Smooth muscle cell (in vitro differentiated cells): ENCODE measurements at regions not wholly inside any gene's neighbourhood (a gene's known extent, or its start where the extent isn't known, plus 50 kb on each side); places are given as distances from the start of the nearest gene placed in this dataset.

ENCODE experiments used
- DNase-seq: peaks from one replicate; lab custom pipeline; 2025; ENCODE audit not compliant: unreplicated experiment; lab: John Stamatoyannopoulos, UW
- H2AFZ ChIP-seq: fragments of 200-600 bp; sonication (generic); 2 replicates; pipeline ENCODE4 v1.6.0; 2016; ENCODE audit warnings: antibody characterized with exemption, low read depth, mild to moderate bottlenecking
- H3F3A ChIP-seq: fragments of 200-600 bp; sonication (generic); 2 replicates; pipeline ENCODE4 v1.6.0; 2017; ENCODE audit warnings: antibody characterized with exemption, low read depth
- H3K27ac ChIP-seq: fragments of 200-600 bp; sonication (generic); 2 replicates; pipeline ENCODE4 v1.5.1; 2016; ENCODE audit warnings: low read depth, mild to moderate bottlenecking
- H3K27me3 ChIP-seq: fragments of 200-600 bp; sonication (generic); 2 replicates; pipeline ENCODE4 v1.6.1; 2016; ENCODE audit warnings: low read depth, mild to moderate bottlenecking
- H3K36me3 ChIP-seq: fragments of 200-600 bp; sonication (generic); 2 replicates; pipeline ENCODE4 v1.5.1; 2016; ENCODE audit warnings: low read depth
- H3K4me1 ChIP-seq: fragments of 200-600 bp; sonication (generic); 2 replicates; pipeline ENCODE4 v1.5.1; 2016; ENCODE audit warnings: low read depth
- H3K4me2 ChIP-seq: fragments of 200-600 bp; sonication (generic); 2 replicates; pipeline ENCODE4 v1.6.0; 2016; ENCODE audit warnings: mild to moderate bottlenecking
- H3K4me3 ChIP-seq: fragments of 200-600 bp; sonication (generic); 2 replicates; pipeline ENCODE4 v1.5.1; 2016; ENCODE audit warnings: mild to moderate bottlenecking
- H3K79me2 ChIP-seq: fragments of 200-600 bp; sonication (generic); 2 replicates; pipeline ENCODE4 v1.6.0; 2016; ENCODE audit warnings: low read depth, mild to moderate bottlenecking
- H3K9ac ChIP-seq: fragments of 200-600 bp; sonication (generic); 2 replicates; pipeline ENCODE4 v1.6.0; 2016; ENCODE audit warnings: low read depth
- H3K9me3 ChIP-seq: fragments of 200-600 bp; sonication (generic); replicated peaks from 2 replicates; pipeline ENCODE4 v1.5.1; 2016; ENCODE audit warnings: low read depth
- H4K20me1 ChIP-seq: fragments of 200-600 bp; sonication (generic); 2 replicates; pipeline ENCODE4 v1.6.0; 2016; ENCODE audit warnings: low read depth
- WGBS: methylation state at CpG from one replicate; pipeline ENCODE4 v1.1.7; 2016; ENCODE audit warnings: low lambda C conversion rate; 5-methylcytosine and 5-hydroxymethylcytosine counted together
- TF ChIP-seq, protein P1 (sequence below): fragments of 200-600 bp; sonication (generic); IDR thresholded peaks from 2 replicates; pipeline ENCODE4 v1.5.1; 2017; ENCODE audit warnings: borderline replicate concordance, mild to moderate bottlenecking, antibody characterized with exemption; ENCODE audit not compliant: insufficient read depth, poor library complexity, severe bottlenecking

DNA sequence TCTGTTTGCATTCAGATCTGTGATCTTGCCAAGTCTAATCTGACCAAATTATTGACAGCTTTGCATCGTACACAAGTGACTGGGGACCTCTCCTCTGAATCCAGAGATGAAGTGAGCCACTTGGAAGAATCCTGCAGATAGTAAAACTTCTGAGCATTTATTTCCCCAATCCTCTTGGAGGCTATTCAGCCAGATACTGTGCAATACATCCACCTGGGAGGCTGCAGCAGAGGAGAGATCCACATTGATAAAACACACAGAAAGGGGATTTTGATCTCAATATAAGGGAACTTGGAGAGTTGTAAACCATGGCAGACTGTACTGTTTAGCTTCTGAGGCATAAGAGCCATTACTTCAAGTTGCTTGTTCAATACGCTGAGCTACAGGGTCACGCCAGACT, 654.6 kb downstream of the MTRR start:
- TF ChIP-seq, protein P1, sequence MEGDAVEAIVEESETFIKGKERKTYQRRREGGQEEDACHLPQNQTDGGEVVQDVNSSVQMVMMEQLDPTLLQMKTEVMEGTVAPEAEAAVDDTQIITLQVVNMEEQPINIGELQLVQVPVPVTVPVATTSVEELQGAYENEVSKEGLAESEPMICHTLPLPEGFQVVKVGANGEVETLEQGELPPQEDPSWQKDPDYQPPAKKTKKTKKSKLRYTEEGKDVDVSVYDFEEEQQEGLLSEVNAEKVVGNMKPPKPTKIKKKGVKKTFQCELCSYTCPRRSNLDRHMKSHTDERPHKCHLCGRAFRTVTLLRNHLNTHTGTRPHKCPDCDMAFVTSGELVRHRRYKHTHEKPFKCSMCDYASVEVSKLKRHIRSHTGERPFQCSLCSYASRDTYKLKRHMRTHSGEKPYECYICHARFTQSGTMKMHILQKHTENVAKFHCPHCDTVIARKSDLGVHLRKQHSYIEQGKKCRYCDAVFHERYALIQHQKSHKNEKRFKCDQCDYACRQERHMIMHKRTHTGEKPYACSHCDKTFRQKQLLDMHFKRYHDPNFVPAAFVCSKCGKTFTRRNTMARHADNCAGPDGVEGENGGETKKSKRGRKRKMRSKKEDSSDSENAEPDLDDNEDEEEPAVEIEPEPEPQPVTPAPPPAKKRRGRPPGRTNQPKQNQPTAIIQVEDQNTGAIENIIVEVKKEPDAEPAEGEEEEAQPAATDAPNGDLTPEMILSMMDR, result no peak
- Histone ChIP-seq H3K27me3 (no peaks in the 10 kb centered on the region), H3F3A (no peaks in the 10 kb centered on the region), H3K9me3 (no peaks in the 10 kb centered on the region), H3K36me3 (no peaks in the 10 kb centered on the region), H3K4me1 (peaks cover 6% of the 10 kb centered on the region), H3K4me2 (no peak overlapping the region), H3K4me3 (no peak overlapping the region), H3K79me2 (no peaks in the 10 kb centered on the region), H3K9ac (no peak overlapping the region), H2AFZ (no peak overlapping the region), H3K27ac (no peak overlapping the region), H4K20me1 (no peaks in the 10 kb centered on the region)
- 82% methylated on average over 3 of the region's 3 CpGs for WGBS
- no peak for DNase-seq

DNA sequence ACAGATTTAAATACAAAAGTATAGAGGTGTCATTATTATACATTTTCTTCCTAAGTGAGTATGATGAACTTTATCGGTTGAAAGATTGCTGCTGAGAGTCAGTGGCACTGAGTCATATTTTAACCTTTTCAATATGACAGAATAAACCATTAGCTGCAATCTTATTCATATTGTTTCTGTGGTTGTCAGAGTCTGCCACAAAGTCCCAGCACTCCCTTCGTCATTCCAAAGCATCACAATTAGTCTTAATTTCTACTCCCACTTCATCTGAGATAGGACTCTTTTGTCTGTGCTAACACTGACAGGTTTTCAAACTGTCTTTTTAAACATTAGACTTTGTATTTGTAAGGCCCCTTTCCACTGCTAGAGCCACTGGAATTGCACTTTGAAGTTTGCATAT, 656.9 kb downstream of the MTRR start:
- Histone ChIP-seq H4K20me1 (no peaks in the 10 kb centered on the region), H3K4me1 (peaks cover 2% of the 10 kb centered on the region), H3K27ac (no peak overlapping the region), H3K9ac (no peak overlapping the region), H3K36me3 (no peaks in the 10 kb centered on the region), H3K4me2 (no peak overlapping the region), H2AFZ (no peak overlapping the region), H3K79me2 (no peaks in the 10 kb centered on the region), H3K4me3 (no peak overlapping the region), H3K27me3 (no peaks in the 10 kb centered on the region), H3K9me3 (no peaks in the 10 kb centered on the region), H3F3A (no peaks in the 10 kb centered on the region)
- DNase-seq, result no peak
- WGBS, result 88% methylated on average over 2 of the region's 2 CpGs
- TF ChIP-seq, protein P1, result no peak

DNA sequence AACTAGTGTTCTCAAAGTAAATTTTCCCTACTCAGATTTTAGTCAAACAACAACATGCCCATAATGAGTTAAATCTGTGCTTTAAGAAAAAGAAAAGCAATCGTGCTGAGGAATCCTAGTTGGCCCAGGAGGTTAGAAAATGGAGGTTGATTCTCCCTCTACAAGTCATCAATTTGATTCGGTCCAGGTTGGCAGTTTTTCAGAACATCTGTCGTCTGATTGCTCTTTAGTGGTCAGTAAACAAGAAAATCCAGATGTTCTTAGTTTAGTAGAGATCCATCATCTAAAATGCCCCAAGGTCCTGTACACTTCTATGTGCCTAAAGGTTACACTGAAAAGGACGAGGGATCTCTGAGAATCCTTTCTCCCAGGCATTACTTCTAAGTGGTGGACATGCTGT, 659.2 kb downstream of the MTRR start:
- H3K9ac ChIP-seq, result no peak overlapping the region
- no peak overlapping the region for H2AFZ ChIP-seq
- 80% methylated on average over 4 of the region's 4 CpGs for WGBS
- no peaks in the 10 kb centered on the region for H3K9me3 ChIP-seq
- no peaks in the 10 kb centered on the region for H3K27me3 ChIP-seq
- H3K4me3 ChIP-seq, result no peak overlapping the region
- no peaks in the 10 kb centered on the region for H3F3A ChIP-seq
- H4K20me1 ChIP-seq, result no peaks in the 10 kb centered on the region
- TF ChIP-seq, protein P1, result no peak
- H3K79me2 ChIP-seq, result no peaks in the 10 kb centered on the region
- H3K4me2 ChIP-seq, result no peak overlapping the region
- no peak overlapping the region for H3K27ac ChIP-seq
- H3K4me1 ChIP-seq, result no peaks in the 10 kb centered on the region
- DNase-seq, result no peak
- no peaks in the 10 kb centered on the region for H3K36me3 ChIP-seq

DNA sequence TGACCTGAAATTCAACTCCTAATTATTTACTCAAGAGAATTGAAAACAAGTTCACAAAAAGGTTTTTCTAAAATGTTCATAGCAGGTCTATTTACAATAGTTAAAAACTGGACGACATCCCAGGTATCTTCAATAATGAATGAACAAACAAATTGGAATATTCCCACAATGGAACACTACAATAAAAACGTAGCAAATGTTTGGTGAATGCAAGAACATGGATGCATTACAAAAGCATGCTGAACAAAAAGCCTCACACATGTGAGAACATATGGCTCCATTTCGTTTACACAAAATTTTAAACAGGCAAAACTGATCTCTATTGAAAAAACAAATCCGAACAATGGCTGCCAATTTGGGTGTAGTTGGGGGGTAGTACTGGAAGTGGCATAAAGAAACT, 669.9 kb downstream of the MTRR start:
- no peaks in the 10 kb centered on the region for H3K4me1 ChIP-seq
- H3K27ac ChIP-seq, result no peak overlapping the region
- H3K27me3 ChIP-seq, result no peaks in the 10 kb centered on the region
- no peak overlapping the region for H3K9ac ChIP-seq
- H3K36me3 ChIP-seq, result no peaks in the 10 kb centered on the region
- H3K9me3 ChIP-seq, result no peaks in the 10 kb centered on the region
- no peak overlapping the region for H3K4me2 ChIP-seq
- H3F3A ChIP-seq, result no peaks in the 10 kb centered on the region
- no peak overlapping the region for H2AFZ ChIP-seq
- 58% methylated on average over 4 of the region's 4 CpGs for WGBS
- no peak for DNase-seq
- no peaks in the 10 kb centered on the region for H4K20me1 ChIP-seq
- TF ChIP-seq, protein P1, result no peak
- no peak overlapping the region for H3K4me3 ChIP-seq
- no peaks in the 10 kb centered on the region for H3K79me2 ChIP-seq
